GM12878 (cell line): ENCODE measurements at regions not wholly inside any gene's neighbourhood (a gene's known extent, or its start where the extent isn't known, plus 50 kb on each side); places are given as distances from the start of the nearest gene placed in this dataset.

Experiments used
- ATAC-seq: fragments of 200-7000 bp; cut with Tn5 transposase; 3 replicates; pipeline ENCODE4 v1.9.1; 2020; ENCODE audit warnings: mild to moderate bottlenecking, moderate library complexity
- BruUV-seq: library from RNA; stranded (reverse); fragments of 400-500 nt; replicated peaks from 2 replicates; lab custom pipeline; 2021; lab: Mats Ljungman, UMichigan
- CTCF ChIA-PET: fragments of 300-600 bp; sonication (Branson Sonifier 250); formaldehyde crosslinking; extraction: SDS; loops from one replicate; lab custom pipeline; 2021; ENCODE audit warnings: inconsistent platforms; lab: Yijun Ruan, JAX
- POLR2A ChIA-PET: fragments of 350-600 bp; formaldehyde crosslinking; extraction: SDS; loops from one replicate; lab custom pipeline; 2021; ENCODE audit warnings: inconsistent platforms; lab: Charles Lee
- RAD21 ChIA-PET: fragments of 300-600 bp; sonication (Branson Sonifier 250); formaldehyde crosslinking; loops from one replicate; lab custom pipeline; 2023; ENCODE audit warnings: antibody characterized with exemption; ENCODE audit not compliant: unreplicated experiment; lab: Charles Lee
- SMC1A ChIA-PET: fragments of 300-600 bp; sonication (Branson Sonifier 250); formaldehyde crosslinking; loops from one replicate; lab custom pipeline; 2023; ENCODE audit not compliant: unreplicated experiment, uncharacterized antibody; lab: Charles Lee
- DNase-seq: peaks from one replicate; pipeline ENCODE4 v3.0.0-alpha.2; 2011; ENCODE audit warnings: low read depth, low spot score
- FAIRE-seq: peaks from 3 replicates; lab custom pipeline; 2011; peaks lifted over from hg19 to GRCh38; lab: Jason Lieb, UNC
- H2AFZ ChIP-seq: 2 replicates; pipeline ENCODE4 v1.6.0; 2011; ENCODE audit warnings: low read depth, low read length, control low read depth; ENCODE audit not compliant: control insufficient read depth
- H3K27ac ChIP-seq: 2 replicates; pipeline ENCODE4 v1.5.1; 2011; ENCODE audit warnings: control low read depth; ENCODE audit not compliant: control insufficient read depth, insufficient read depth
- H3K27me3 ChIP-seq, 2 experiments: replicated peaks in 1 of 2; 2 replicates each; pipeline versions ENCODE4 v1.6.0 to v1.6.1; 2011; ENCODE audit warnings: low read length in 1 of 2; ENCODE audit not compliant: control insufficient read depth in 2 of 2, insufficient read depth in 2 of 2
- H3K36me3 ChIP-seq, 2 experiments: 2 replicates each; pipeline ENCODE4 v1.5.1; 2011; ENCODE audit warnings: low read length in 1 of 2; ENCODE audit not compliant: control insufficient read depth in 2 of 2, insufficient read depth in 2 of 2
- H3K4me1 ChIP-seq: 2 replicates; pipeline ENCODE4 v1.6.1; 2011; ENCODE audit warnings: mild to moderate bottlenecking, low read length, moderate library complexity, mixed read lengths; ENCODE audit not compliant: control insufficient read depth, insufficient read depth
- H3K4me2 ChIP-seq: 2 replicates; pipeline ENCODE4 v1.6.0; 2011; ENCODE audit warnings: control low read depth; ENCODE audit not compliant: control insufficient read depth, insufficient read depth
- H3K4me3 ChIP-seq: fragments of 200-600 bp; sonication (generic); 2 replicates; pipeline ENCODE4 v1.5.1; 2016
- H3K79me2 ChIP-seq: 2 replicates; pipeline ENCODE4 v1.6.0; 2011; ENCODE audit warnings: low read length; ENCODE audit not compliant: control insufficient read depth, insufficient read depth
- H3K9ac ChIP-seq: 2 replicates; pipeline ENCODE4 v1.8.0; 2011; ENCODE audit warnings: low read length, control low read depth, mixed read lengths; ENCODE audit not compliant: control insufficient read depth, insufficient read depth
- H3K9me3 ChIP-seq: replicated peaks from 3 replicates; pipeline ENCODE4 v1.5.1; 2011; ENCODE audit warnings: mild to moderate bottlenecking, low read length; ENCODE audit not compliant: control insufficient read depth, insufficient read depth
- H4K20me1 ChIP-seq: 2 replicates; pipeline ENCODE4 v1.6.0; 2011; ENCODE audit not compliant: control insufficient read depth, insufficient read depth
- BCL11A ChIP-seq: IDR thresholded peaks from 2 replicates; pipeline ENCODE4 v1.6.1; 2011; ENCODE audit warnings: low read depth, low read length
- CEBPB ChIP-seq, 2 experiments: fragments of 150-350 bp in 1 of 2; IDR thresholded peaks; 2 replicates each; pipeline ENCODE4 v1.6.1; 2012 to 2014; ENCODE audit warnings: low read depth in 2 of 2, low read length in 2 of 2, borderline replicate concordance in 1 of 2, inconsistent platforms in 1 of 2
- ELK1 ChIP-seq: IDR thresholded peaks from 2 replicates; pipeline ENCODE4 v1.6.1; 2012; ENCODE audit warnings: low read depth, low read length, improper control_type of control experiment
- HDGF ChIP-seq: fragments of 450-650 bp; IDR thresholded peaks from 2 replicates; pipeline ENCODE4 v1.6.1; 2016; ENCODE audit warnings: antibody characterized with exemption
- KLF5 ChIP-seq: fragments of 450-650 bp; IDR thresholded peaks from 2 replicates; pipeline ENCODE4 v1.6.1; 2014; ENCODE audit warnings: mild to moderate bottlenecking; ENCODE audit not compliant: partially characterized antibody
- MLLT1 ChIP-seq: fragments of 450-650 bp; IDR thresholded peaks from 2 replicates; pipeline ENCODE4 v1.6.1; 2016; ENCODE audit warnings: mild to moderate bottlenecking
- SREBF2 ChIP-seq: IDR thresholded peaks from 2 replicates; pipeline ENCODE4 v1.6.1; 2012; ENCODE audit warnings: mild to moderate bottlenecking, low read length
- STAT3 ChIP-seq: IDR thresholded peaks from 2 replicates; pipeline ENCODE4 v1.6.1; 2011; ENCODE audit warnings: low read depth, low read length, improper control_type of control experiment
- ZNF217 ChIP-seq: fragments of 450-650 bp; IDR thresholded peaks from 2 replicates; pipeline ENCODE4 v1.6.1; 2017; ENCODE audit warnings: antibody characterized with exemption, mild to moderate bottlenecking
- WGBS: methylation state at CpG from one replicate; pipeline ENCODE4 v1.1.6; 2016; ENCODE audit warnings: low lambda C conversion rate; ENCODE audit not compliant: insufficient replicate concordance, insufficient coverage; ENCODE audit errors: missing lambda C conversion rate; 5-methylcytosine and 5-hydroxymethylcytosine counted together
- in situ Hi-C: fragments of 300-500 bp; cut with MboI; formaldehyde crosslinking; loops from 9 replicates; pipeline ENCODE4 v1.14.3; 2018; ENCODE audit warnings: mixed read lengths
- intact Hi-C: fragments of 100-400 bp; cut with micrococcal nuclease; formaldehyde crosslinking; loops from one replicate; pipeline ENCODE4 v1.14.2; 2022; ENCODE audit not compliant: unreplicated experiment

- SMC1A ChIA-PET = no interaction called here
- WGBS = 35% methylated on average over 2 of the region's 2 CpGs
- no peak for FAIRE-seq
- H3K27ac ChIP-seq = no peak overlapping the region
- BruUV-seq = no TSS peak
- H3K79me2 ChIP-seq = no peaks in the 10 kb centered on the region
- no peak for DNase-seq
- in situ Hi-C loops (no loop called here), intact Hi-C loops (no loop called here)
- H2AFZ ChIP-seq = no peak overlapping the region
- no peak overlapping the region for H3K4me3 ChIP-seq
- RAD21 ChIA-PET = no interaction called here
- ATAC-seq = no peak
- no peaks in the 10 kb centered on the region for H3K9me3 ChIP-seq
- TF ChIP-seq HDGF (no peak), ZNF217 (no peak), KLF5 (no peak), STAT3 (no peak), SREBF2 (no peak), CEBPB (IDR thresholded peaks at IDR 0.05; ENCODE audit: borderline replicate concordance in 1 of 2, low read depth in 2 of 2, low read length in 2 of 2) (no peak), BCL11A (no peak), MLLT1 (no peak), ELK1 (no peak)
- CTCF ChIA-PET = interaction anchor here (1.1 kb wide), 1 partner anchor 8 kb away, joined by 3 read pairs; no protein-coding TSS in a partner anchor
- POLR2A ChIA-PET = no interaction called here
- no peaks in the 10 kb centered on the region for H3K36me3 ChIP-seq
- no peaks in the 10 kb centered on the region for H4K20me1 ChIP-seq
- H3K4me1 ChIP-seq = no peaks in the 10 kb centered on the region
- H3K4me2 ChIP-seq = no peak overlapping the region
- no peaks in the 10 kb centered on the region for H3K27me3 ChIP-seq
- H3K9ac ChIP-seq = no peak overlapping the region
Observed at GRCh38 chr2:18703555-18703954, 114.2 kb upstream of the NT5C1B start.
